ENCODE measurements at regions not wholly inside any gene's neighbourhood (a gene's known extent, or its start where the extent isn't known, plus 50 kb on each side); places are given as distances from the start of the nearest gene placed in this dataset.

DNA sequence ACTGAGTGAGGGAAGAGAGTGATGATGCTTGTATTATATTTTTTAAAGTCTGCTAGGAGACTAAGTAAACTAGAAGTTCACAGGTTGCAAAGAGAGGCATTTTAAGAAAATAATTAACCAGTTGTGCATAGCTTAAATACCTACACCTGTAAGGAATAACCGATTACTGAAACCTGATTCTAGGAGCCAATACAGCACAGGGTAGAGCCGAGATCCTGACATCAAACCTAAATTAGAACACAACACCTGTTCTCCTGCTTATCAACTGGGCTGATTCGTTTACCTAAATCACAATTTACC is 54.8 kb downstream of the EPRS1 start:
- TF ChIP-seq, protein P1, sequence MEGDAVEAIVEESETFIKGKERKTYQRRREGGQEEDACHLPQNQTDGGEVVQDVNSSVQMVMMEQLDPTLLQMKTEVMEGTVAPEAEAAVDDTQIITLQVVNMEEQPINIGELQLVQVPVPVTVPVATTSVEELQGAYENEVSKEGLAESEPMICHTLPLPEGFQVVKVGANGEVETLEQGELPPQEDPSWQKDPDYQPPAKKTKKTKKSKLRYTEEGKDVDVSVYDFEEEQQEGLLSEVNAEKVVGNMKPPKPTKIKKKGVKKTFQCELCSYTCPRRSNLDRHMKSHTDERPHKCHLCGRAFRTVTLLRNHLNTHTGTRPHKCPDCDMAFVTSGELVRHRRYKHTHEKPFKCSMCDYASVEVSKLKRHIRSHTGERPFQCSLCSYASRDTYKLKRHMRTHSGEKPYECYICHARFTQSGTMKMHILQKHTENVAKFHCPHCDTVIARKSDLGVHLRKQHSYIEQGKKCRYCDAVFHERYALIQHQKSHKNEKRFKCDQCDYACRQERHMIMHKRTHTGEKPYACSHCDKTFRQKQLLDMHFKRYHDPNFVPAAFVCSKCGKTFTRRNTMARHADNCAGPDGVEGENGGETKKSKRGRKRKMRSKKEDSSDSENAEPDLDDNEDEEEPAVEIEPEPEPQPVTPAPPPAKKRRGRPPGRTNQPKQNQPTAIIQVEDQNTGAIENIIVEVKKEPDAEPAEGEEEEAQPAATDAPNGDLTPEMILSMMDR (IDR thresholded peaks at IDR 0.05; ENCODE audit: insufficient read depth, low read depth, low read length), result no peak
- no peak for TF ChIP-seq EZH2 (IDR thresholded peaks at IDR 0.05; ENCODE audit: insufficient read depth, low read length)

All from astrocyte (in vitro differentiated cells and primary cell).